Coronary artery (tissue), 2 donors: ENCODE measurements at regions not wholly inside any gene's neighbourhood (a gene's known extent, or its start where the extent isn't known, plus 50 kb on each side); places are given as distances from the start of the nearest gene placed in this dataset.

Experiments
- DNase-seq: peaks from one replicate; pipeline ENCODE4 v3.0.0-alpha.2; 2017; ENCODE audit warnings: low spot score
- H3K27ac ChIP-seq, 2 donors: fragments of 200-600 bp; sonication (generic); one replicate each; pipeline ENCODE4 v1.5.1; 2016 to 2019
- H3K4me3 ChIP-seq: fragments of 200-600 bp; sonication (generic); 2 replicates; pipeline ENCODE4 v1.5.1; 2016; ENCODE audit warnings: mild to moderate bottlenecking, moderate library complexity
- CTCF ChIP-seq: fragments of 200-600 bp; sonication (generic); IDR thresholded peaks from one replicate; pipeline ENCODE4 v1.5.1; 2019; ENCODE audit warnings: antibody characterized with exemption

GRCh38 chr3:30521156-30521715 lies 85.2 kb upstream of the TGFBR2 start:
- no peak for DNase-seq
- Histone ChIP-seq H3K4me3 (no peak overlapping the region), H3K27ac (peak overlapping the region in 1 of 2 donors; percentile 3)
- TF ChIP-seq CTCF: no peak

GRCh38 chr3:30522476-30522875 lies 83.9 kb upstream of the TGFBR2 start:
- Histone ChIP-seq H3K4me3 (no peak overlapping the region), H3K27ac (no peak overlapping the region)
- no peak for DNase-seq
- no peak for TF ChIP-seq CTCF

GRCh38 chr3:30523366-30523765 lies 83.0 kb upstream of the TGFBR2 start:
- no peak overlapping the region for H3K27ac ChIP-seq
- DNase-seq: no peak
- no peak for TF ChIP-seq CTCF
- H3K4me3 ChIP-seq: no peak overlapping the region

- DNase-seq: no peak
- TF ChIP-seq CTCF: no peak
- no peak overlapping the region for H3K27ac ChIP-seq
Measured at GRCh38 chr3:30524357-30525040, 81.9 kb upstream of the TGFBR2 start.

GRCh38 chr3:30526031-30526430 lies 80.4 kb upstream of the TGFBR2 start:
- DNase-seq: no peak
- Histone ChIP-seq H3K27ac (no peak overlapping the region), H3K4me3 (no peak overlapping the region)
- no peak for TF ChIP-seq CTCF

More at GRCh38 chr3:30524357-30525040, 81.9 kb upstream of the TGFBR2 start:
- H3K4me3 ChIP-seq: no peak overlapping the region

- no peak for DNase-seq
- Histone ChIP-seq H3K27ac (peak overlapping the region in 1 of 2 donors; percentile 67), H3K4me3 (no peak overlapping the region)
- TF ChIP-seq CTCF: no peak
Measured at GRCh38 chr3:30527186-30527585, 79.2 kb upstream of the TGFBR2 start.

GRCh38 chr3:30527720-30528119 lies 78.7 kb upstream of the TGFBR2 start:
- H3K27ac ChIP-seq: peak overlapping the region in 1 of 2 donors; percentile 67
- no peak overlapping the region for H3K4me3 ChIP-seq
- TF ChIP-seq CTCF: no peak
- no peak for DNase-seq
